Vagina (tissue), 2 donors: ENCODE measurements at regions not wholly inside any gene's neighbourhood (a gene's known extent, or its start where the extent isn't known, plus 50 kb on each side); places are given as distances from the start of the nearest gene placed in this dataset.
A peak's percentile ranks its signal among the peaks of the same experiment; 100 is the strongest.
"Not testable (repeated sequence)": the region's sequence is repeated elsewhere in the genome, so short reads cannot be mapped to it uniquely, and the experiment has no call there.

Source experiments
- DNase-seq, 2 donors: peaks; one replicate each; pipeline ENCODE4 v3.0.0-alpha.2; 2017; ENCODE audit errors: extremely low spot score in 2 of 2
- H3K27ac ChIP-seq: fragments of 200-600 bp; sonication (generic); one replicate; pipeline ENCODE4 v1.5.1; 2019
- H3K27me3 ChIP-seq: fragments of 200-600 bp; sonication (generic); one replicate; pipeline ENCODE4 v1.5.1; 2019
- H3K36me3 ChIP-seq, 2 donors: fragments of 200-600 bp; sonication (generic); one replicate each; pipeline ENCODE4 v1.5.1; 2017 to 2019
- H3K4me1 ChIP-seq: fragments of 200-600 bp; sonication (generic); one replicate; pipeline ENCODE4 v1.5.1; 2019
- H3K4me3 ChIP-seq, 2 donors: fragments of 200-600 bp; sonication (generic); 1 replicate in 1 of 2; 2 replicates in 1 of 2; pipeline ENCODE4 v1.5.1; 2016 to 2019
- H3K9me3 ChIP-seq: fragments of 200-600 bp; sonication (generic); one replicate; pipeline ENCODE4 v1.5.1; 2019
- CTCF ChIP-seq, 3 experiments: fragments of 450-650 bp in 2 of 3; fragments of 200-600 bp in 1 of 3; sonication (generic) in 1 of 3; IDR thresholded peaks; one replicate each; pipeline ENCODE4 v1.5.1; 2017 to 2019; ENCODE audit warnings: antibody characterized with exemption in 3 of 3, mild to moderate bottlenecking in 2 of 3, moderate library complexity in 2 of 3
- POLR2A ChIP-seq, 2 donors: fragments of 450-650 bp; IDR thresholded peaks; one replicate each; pipeline ENCODE4 v1.6.1; 2017; ENCODE audit warnings: antibody characterized with exemption in 2 of 2, mild to moderate bottlenecking in 2 of 2, moderate library complexity in 2 of 2
- POLR2AphosphoS5 ChIP-seq, 2 donors: sonication (generic); formaldehyde crosslinking; IDR thresholded peaks; one replicate each; pipeline ENCODE4 v1.9.0; 2017; ENCODE audit warnings: antibody characterized with exemption in 2 of 2, mild to moderate bottlenecking in 2 of 2, low read depth in 1 of 2; ENCODE audit not compliant: insufficient read depth in 1 of 2
- intact Hi-C: fragments of 100-400 bp; cut with DNase I; formaldehyde crosslinking; loops from one replicate; pipeline ENCODE4 v1.15.1; 2023

DNA sequence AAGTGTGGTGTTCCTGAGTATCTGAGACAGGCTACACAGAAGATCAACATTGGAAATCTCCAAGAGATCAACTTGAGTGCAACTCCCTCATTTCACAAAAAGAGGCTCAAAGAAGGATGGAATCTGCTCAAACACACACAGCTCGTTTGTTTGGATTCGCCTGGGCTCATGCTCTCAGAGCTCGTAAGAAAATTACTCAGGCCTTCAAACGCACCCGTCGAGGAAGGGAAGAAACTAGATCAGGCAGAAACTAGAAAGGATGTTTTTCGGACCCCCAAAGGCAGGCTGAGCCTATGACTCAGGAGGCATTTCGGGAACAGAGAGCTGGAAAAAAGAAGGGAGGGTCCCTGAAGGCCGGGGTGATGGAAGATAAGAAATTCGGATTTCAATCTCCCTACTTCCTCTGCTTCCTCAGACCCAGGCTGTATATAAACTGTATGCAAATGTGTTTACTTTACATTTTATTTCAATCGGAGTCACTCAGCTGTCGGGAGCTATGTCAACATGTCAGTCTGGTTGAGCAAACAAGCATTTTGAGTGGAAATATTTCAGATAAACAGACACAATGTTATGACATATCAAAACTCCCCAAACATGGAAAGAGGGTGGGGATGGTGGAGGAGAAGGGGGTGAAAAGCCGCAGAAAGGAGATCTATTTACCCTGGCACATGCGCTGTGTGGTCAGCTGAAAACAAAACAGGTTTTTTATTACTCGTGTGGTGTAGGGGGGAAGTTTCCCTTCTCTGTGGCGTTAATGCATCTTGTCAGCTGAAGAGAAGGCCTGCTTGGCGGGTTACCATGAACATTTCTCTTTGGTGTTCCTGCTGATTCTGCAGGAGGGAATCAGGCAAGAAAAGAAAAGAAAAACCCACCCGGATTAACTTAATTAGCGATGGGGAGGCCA lies 129.1 kb upstream of the TBX3 start:
- no peaks in the 10 kb centered on the region for H3K9me3 ChIP-seq
- no peaks in the 10 kb centered on the region for H3K4me1 ChIP-seq
- peak overlapping the region; percentile 61 for H3K27ac ChIP-seq
- no peak for TF ChIP-seq POLR2A (IDR thresholded peaks at IDR 0.05)
- no peak for TF ChIP-seq CTCF (IDR thresholded peaks at IDR 0.05)
- no peak for TF ChIP-seq POLR2AphosphoS5 (IDR thresholded peaks at IDR 0.05; ENCODE audit: insufficient read depth in 1 of 2, low read depth in 1 of 2)
- no peaks in the 10 kb centered on the region for H3K27me3 ChIP-seq
- peak overlapping the region in 1 of 2 donors; percentile 10 for H3K4me3 ChIP-seq
- no peak for DNase-seq
- no peaks in the 10 kb centered on the region for H3K36me3 ChIP-seq
- intact Hi-C loops: no loop called here

- intact Hi-C loops: no loop called here
- no peaks in the 10 kb centered on the region for H3K4me1 ChIP-seq
- no peaks in the 10 kb centered on the region for H3K36me3 ChIP-seq
- DNase-seq: no peak
- no peak overlapping the region for H3K4me3 ChIP-seq
- no peaks in the 10 kb centered on the region for H3K9me3 ChIP-seq
- H3K27me3 ChIP-seq: no peaks in the 10 kb centered on the region
- TF ChIP-seq POLR2AphosphoS5 (IDR thresholded peaks at IDR 0.05; ENCODE audit: insufficient read depth in 1 of 2, low read depth in 1 of 2) (no peak), POLR2A (IDR thresholded peaks at IDR 0.05) (no peak), CTCF (IDR thresholded peaks at IDR 0.05) (no peak)
- peak overlapping the region; percentile 61 for H3K27ac ChIP-seq
Observed at GRCh38 chr12:114812384-114812783, 128.4 kb upstream of the TBX3 start.

DNA sequence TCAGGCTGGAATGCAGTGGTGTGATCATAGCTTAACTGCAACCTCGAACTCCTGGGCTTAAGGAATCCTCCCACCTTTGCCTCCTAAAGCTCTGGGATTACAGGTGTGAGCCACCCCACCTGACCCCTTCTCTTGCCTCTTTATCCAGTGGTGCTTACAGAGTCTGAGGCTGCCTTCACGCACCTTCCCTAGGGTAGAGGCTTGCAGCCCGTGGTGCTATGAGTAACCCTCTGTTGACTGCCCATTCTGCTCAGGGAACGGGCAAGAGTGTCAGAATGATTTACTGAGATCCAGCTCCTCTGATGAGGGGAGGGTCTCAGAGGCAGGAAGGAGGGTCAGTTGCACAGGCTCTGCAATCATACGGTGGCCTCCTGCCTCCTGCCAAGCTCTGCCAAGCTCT lies 125.1 kb upstream of the TBX3 start:
- H3K27ac ChIP-seq: no peak overlapping the region
- intact Hi-C loops: no loop called here
- H3K9me3 ChIP-seq: no peaks in the 10 kb centered on the region
- no peak for TF ChIP-seq POLR2A (IDR thresholded peaks at IDR 0.05)
- TF ChIP-seq POLR2AphosphoS5 (IDR thresholded peaks at IDR 0.05; ENCODE audit: insufficient read depth in 1 of 2, low read depth in 1 of 2): no peak
- TF ChIP-seq CTCF (IDR thresholded peaks at IDR 0.05): no peak
- H3K27me3 ChIP-seq: no peaks in the 10 kb centered on the region
- no peaks in the 10 kb centered on the region for H3K4me1 ChIP-seq
- H3K4me3 ChIP-seq: no peak overlapping the region
- DNase-seq: no peak
- no peaks in the 10 kb centered on the region for H3K36me3 ChIP-seq

DNA sequence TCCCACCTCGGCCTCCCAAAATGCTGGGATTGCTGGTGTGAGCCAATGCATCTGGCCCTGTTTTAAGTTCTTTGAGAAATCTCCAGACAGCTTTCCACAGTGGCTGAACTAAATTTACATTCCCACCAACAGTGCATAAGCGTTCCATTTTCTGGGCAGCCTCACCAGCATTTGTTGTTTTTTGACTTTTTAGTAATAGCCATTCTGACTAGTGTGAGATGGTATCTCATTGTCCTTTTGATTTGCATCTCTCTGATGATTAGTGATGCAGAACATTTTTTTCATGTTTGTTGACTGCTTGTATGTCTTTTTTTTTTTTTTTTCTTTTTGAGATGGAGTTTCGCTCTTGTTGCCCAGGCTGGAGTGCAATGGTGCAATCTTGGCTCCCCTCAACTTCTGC lies 117.4 kb upstream of the TBX3 start:
- intact Hi-C loops, H3K4me3 ChIP-seq, H3K9me3 ChIP-seq, H3K4me1 ChIP-seq, H3K36me3 ChIP-seq, DNase-seq, H3K27ac ChIP-seq, H3K27me3 ChIP-seq: not testable (repeated sequence)

- DNase-seq, H3K9me3 ChIP-seq, H3K27me3 ChIP-seq, intact Hi-C loops, H3K36me3 ChIP-seq, H3K27ac ChIP-seq, H3K4me3 ChIP-seq, H3K4me1 ChIP-seq: not testable (repeated sequence)
Observed at GRCh38 chr12:114800566-114800965, 116.6 kb upstream of the TBX3 start.
